CD4-positive, alpha-beta T cell treated with Interleukin-21 for 1 hour (primary cell): ENCODE measurements at regions not wholly inside any gene's neighbourhood (a gene's known extent, or its start where the extent isn't known, plus 50 kb on each side); places are given as distances from the start of the nearest gene placed in this dataset.
"Not testable (repeated sequence)": the region's sequence is repeated elsewhere in the genome, so short reads cannot be mapped to it uniquely, and the experiment has no call there.

ENCODE experiments used
- DNase-seq: peaks from one replicate; pipeline ENCODE4 v3.0.0-alpha.2; 2020

GRCh38 chr18:46179306-46179705 lies 75.1 kb downstream of the HAUS1 start:
- DNase-seq, result no peak

- DNase-seq, result no peak
Observed at GRCh38 chr18:46182633-46183358, 78.6 kb downstream of the HAUS1 start.

GRCh38 chr18:46184296-46184695 lies 80.1 kb downstream of the HAUS1 start:
- DNase-seq, result not testable (repeated sequence)

GRCh38 chr18:46184727-46185126 lies 80.5 kb downstream of the HAUS1 start:
- DNase-seq, result no peak

GRCh38 chr18:46190667-46191066 lies 86.5 kb downstream of the HAUS1 start:
- DNase-seq, result no peak

GRCh38 chr18:46196627-46197243 lies 92.5 kb downstream of the HAUS1 start:
- DNase-seq, result no peak

GRCh38 chr18:46199515-46200147 lies 95.4 kb downstream of the HAUS1 start:
- DNase-seq, result peak; percentile 5

GRCh38 chr18:46200178-46201055 lies 96.2 kb downstream of the HAUS1 start:
- not testable (repeated sequence) for DNase-seq

- DNase-seq, result no peak
Observed at GRCh38 chr18:46204143-46204542, 100.0 kb downstream of the HAUS1 start.

- no peak for DNase-seq
Observed at GRCh38 chr18:46207985-46208384, 103.8 kb downstream of the HAUS1 start.

- DNase-seq, result no peak
Observed at GRCh38 chr18:46209161-46209560, 105.0 kb downstream of the HAUS1 start.

GRCh38 chr18:46211816-46212215 lies 107.6 kb downstream of the HAUS1 start:
- peak; percentile 43 for DNase-seq

GRCh38 chr18:46212398-46212797 lies 108.2 kb downstream of the HAUS1 start:
- DNase-seq, result no peak

GRCh38 chr18:46213295-46213694 lies 109.1 kb downstream of the HAUS1 start:
- peak; percentile 62 for DNase-seq

GRCh38 chr18:46214435-46214834 lies 110.2 kb downstream of the HAUS1 start:
- no peak for DNase-seq

GRCh38 chr18:46215902-46216723 lies 111.9 kb downstream of the HAUS1 start:
- DNase-seq, result no peak

GRCh38 chr18:46220116-46220515 lies 115.9 kb downstream of the HAUS1 start:
- no peak for DNase-seq

GRCh38 chr18:46222093-46222492 lies 117.9 kb downstream of the HAUS1 start:
- no peak for DNase-seq

GRCh38 chr18:46222710-46223360 lies 118.7 kb downstream of the HAUS1 start:
- DNase-seq, result peak; percentile 11

GRCh38 chr18:46224181-46224775 lies 120.1 kb downstream of the HAUS1 start:
- peak; percentile 5 for DNase-seq

- no peak for DNase-seq
Observed at GRCh38 chr18:46226461-46226860, 122.3 kb downstream of the HAUS1 start.
